Endothelial cell of umbilical vein (primary cell): ENCODE measurements at regions not wholly inside any gene's neighbourhood (a gene's known extent, or its start where the extent isn't known, plus 50 kb on each side); places are given as distances from the start of the nearest gene placed in this dataset.

Source experiments
- BruUV-seq: library from RNA; stranded (reverse); fragments of 400-500 nt; replicated peaks from 2 replicates; lab custom pipeline; 2021; lab: Mats Ljungman, UMichigan
- CTCF ChIA-PET: fragments of 300-600, 350-600 bp; sonication (Branson Sonifier 250); formaldehyde crosslinking; loops from one replicate; lab custom pipeline; 2021; ENCODE audit warnings: antibody characterized with exemption, inconsistent platforms; lab: Charles Lee
- POLR2A ChIA-PET: fragments of 300-600, 350-600 bp; sonication (Branson Sonifier 250); formaldehyde crosslinking; loops from one replicate; lab custom pipeline; 2021; ENCODE audit warnings: antibody characterized with exemption, inconsistent platforms; lab: Charles Lee
- DNase-seq: peaks from one replicate; pipeline ENCODE4 v3.0.0-alpha.2; 2011; ENCODE audit warnings: low read depth, low spot score
- FAIRE-seq: peaks from 2 replicates; lab custom pipeline; 2011; peaks lifted over from hg19 to GRCh38; lab: Jason Lieb, UNC
- H2AFZ ChIP-seq: 2 replicates; pipeline ENCODE4 v1.6.0; 2012; ENCODE audit warnings: low read depth, low read length, control low read depth, inconsistent platforms
- H3K27ac ChIP-seq: 2 replicates; pipeline ENCODE4 v1.5.1; 2011; ENCODE audit warnings: low read depth, mild to moderate bottlenecking, control low read depth, low read length, moderate library complexity; ENCODE audit not compliant: insufficient read depth
- H3K27me3 ChIP-seq, 2 experiments: 2 replicates each; pipeline versions ENCODE4 v1.6.0 to v1.6.1; 2011; ENCODE audit warnings: low read length in 2 of 2, mixed read lengths in 1 of 2; ENCODE audit not compliant: control insufficient read depth in 2 of 2, insufficient read depth in 2 of 2
- H3K36me3 ChIP-seq, 2 experiments: 2 replicates in 1 of 2; 3 replicates in 1 of 2; pipeline ENCODE4 v1.5.1; 2011; ENCODE audit warnings: low read length in 2 of 2, mild to moderate bottlenecking in 1 of 2, moderate library complexity in 1 of 2; ENCODE audit not compliant: control insufficient read depth in 2 of 2, insufficient read depth in 2 of 2; ENCODE audit errors: extremely low read depth in 1 of 2
- H3K4me1 ChIP-seq: 3 replicates; pipeline ENCODE4 v1.5.1; 2011; ENCODE audit warnings: mild to moderate bottlenecking, low read length; ENCODE audit not compliant: control insufficient read depth, insufficient read depth; ENCODE audit errors: extremely low read depth
- H3K4me2 ChIP-seq: 2 replicates; pipeline ENCODE4 v1.6.1; 2011; ENCODE audit warnings: low read length, control low read depth, mixed read lengths; ENCODE audit not compliant: insufficient read depth
- H3K4me3 ChIP-seq, 3 experiments: fragments of 200-600 bp in 1 of 3; sonication (generic), shearing (Covaris generic) in 1 of 3; replicated peaks in 1 of 3; 2 replicates each; pipeline ENCODE4 v1.5.1; 2011 to 2016; ENCODE audit warnings: control low read depth in 3 of 3, low read length in 3 of 3, mild to moderate bottlenecking in 2 of 3, inconsistent platforms in 1 of 3, low read depth in 1 of 3, moderate library complexity in 1 of 3; ENCODE audit not compliant: insufficient read depth in 1 of 3
- H3K79me2 ChIP-seq: 2 replicates; pipeline ENCODE4 v1.6.0; 2012; ENCODE audit warnings: low read length, inconsistent platforms; ENCODE audit not compliant: control insufficient read depth, insufficient read depth
- H3K9ac ChIP-seq: replicated peaks from 2 replicates; pipeline ENCODE3; 2011; ENCODE audit warnings: low read length, control low read depth; ENCODE audit not compliant: insufficient read depth; ENCODE audit errors: extremely low read depth
- H3K9me1 ChIP-seq: replicated peaks from 3 replicates; pipeline ENCODE4 v1.6.0; 2011; ENCODE audit warnings: mild to moderate bottlenecking, low read length; ENCODE audit not compliant: control insufficient read depth, insufficient read depth; ENCODE audit errors: extremely low read depth
- H3K9me3 ChIP-seq: replicated peaks from 2 replicates; pipeline ENCODE4 v1.5.1; 2012; ENCODE audit warnings: low read length, inconsistent platforms; ENCODE audit not compliant: control insufficient read depth, insufficient read depth
- H4K20me1 ChIP-seq: replicated peaks from 2 replicates; pipeline ENCODE3; 2011; ENCODE audit warnings: mild to moderate bottlenecking, low read length; ENCODE audit not compliant: control insufficient read depth, insufficient read depth; ENCODE audit errors: extremely low read depth
- CTCF ChIP-seq, 2 donors: IDR thresholded peaks; 1 replicate in 1 of 2; 2 replicates in 1 of 2; pipeline ENCODE4 v1.5.1; 2011; ENCODE audit warnings: low read length in 2 of 2, mild to moderate bottlenecking in 2 of 2, moderate library complexity in 2 of 2, control low read depth in 1 of 2, inconsistent platforms in 1 of 2, low read depth in 1 of 2; ENCODE audit not compliant: insufficient read depth in 1 of 2; ENCODE audit errors: extremely low read depth in 1 of 2
- EZH2 ChIP-seq: IDR thresholded peaks from 2 replicates; pipeline ENCODE4 v1.6.1; 2012; ENCODE audit warnings: borderline replicate concordance, low read depth, mild to moderate bottlenecking, moderate library complexity, low read length, inconsistent platforms; ENCODE audit not compliant: severe bottlenecking
- FOS ChIP-seq: IDR thresholded peaks from 2 replicates; pipeline ENCODE4 v1.6.1; 2011; ENCODE audit warnings: mild to moderate bottlenecking, low read length, moderate library complexity, borderline replicate concordance; ENCODE audit not compliant: insufficient read depth
- GATA2 ChIP-seq: IDR thresholded peaks from 2 replicates; pipeline ENCODE4 v1.7.0; 2011; ENCODE audit warnings: low read depth, mild to moderate bottlenecking, moderate library complexity, mixed read lengths, low read length; ENCODE audit not compliant: insufficient read length, insufficient read depth
- JUN ChIP-seq: IDR thresholded peaks from 2 replicates; pipeline ENCODE4 v1.6.1; 2011; ENCODE audit warnings: borderline replicate concordance, low read depth; ENCODE audit not compliant: insufficient read length, insufficient read depth
- MYC ChIP-seq: IDR thresholded peaks from one replicate; pipeline ENCODE4 v1.6.1; 2011; ENCODE audit warnings: mild to moderate bottlenecking, low read depth, low read length
- POLR2AphosphoS5 ChIP-seq: IDR thresholded peaks from 2 replicates; pipeline ENCODE4 v1.6.1; 2012; ENCODE audit warnings: low read depth, mild to moderate bottlenecking, control low read depth, low read length, moderate library complexity; ENCODE audit not compliant: insufficient read depth
- dilution Hi-C: fragments of 300-500 bp; cut with MboI; formaldehyde crosslinking; loops from one replicate; pipeline ENCODE4 v1.15.0; 2019; ENCODE audit warnings: low sequenced_read_pairs; ENCODE audit not compliant: extremely low pct_ligation_motif_present
- intact Hi-C: fragments of 100-400 bp; cut with micrococcal nuclease; formaldehyde crosslinking; loops from one replicate; pipeline ENCODE4 v1.10.0; 2022
- TF ChIP-seq, protein P1 (sequence below): IDR thresholded peaks from 2 replicates; pipeline ENCODE4 v1.6.1; 2011; ENCODE audit not compliant: insufficient read depth, insufficient read length

- no peak overlapping the region for H3K4me2 ChIP-seq
- no peak overlapping the region for H2AFZ ChIP-seq
- H3K36me3 ChIP-seq: no peaks in the 10 kb centered on the region
- no peaks in the 10 kb centered on the region for H3K9me3 ChIP-seq
- ChIA-PET POLR2A (no interaction called here), CTCF (no interaction called here)
- H3K4me1 ChIP-seq: no peaks in the 10 kb centered on the region
- H4K20me1 ChIP-seq: no peaks in the 10 kb centered on the region
- H3K27ac ChIP-seq: no peak overlapping the region
- dilution Hi-C loops (no loop called here), intact Hi-C loops (no loop called here)
- BruUV-seq: no TSS peak
- FAIRE-seq (no peak), DNase-seq (no peak)
- no peak overlapping the region for H3K9ac ChIP-seq
- TF ChIP-seq POLR2AphosphoS5: no peak
- TF ChIP-seq GATA2: no peak
- no peak for TF ChIP-seq MYC
- TF ChIP-seq EZH2: no peak
- TF ChIP-seq FOS: no peak
- no peak for TF ChIP-seq JUN
- TF ChIP-seq, protein P1, sequence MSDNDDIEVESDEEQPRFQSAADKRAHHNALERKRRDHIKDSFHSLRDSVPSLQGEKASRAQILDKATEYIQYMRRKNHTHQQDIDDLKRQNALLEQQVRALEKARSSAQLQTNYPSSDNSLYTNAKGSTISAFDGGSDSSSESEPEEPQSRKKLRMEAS: no peak
- TF ChIP-seq CTCF (IDR thresholded peaks at IDR 0.05; ENCODE audit: extremely low read depth in 1 of 2, insufficient read depth in 1 of 2, low read depth in 1 of 2, low read length in 2 of 2): no peak
- H3K79me2 ChIP-seq: no peaks in the 10 kb centered on the region
- H3K9me1 ChIP-seq: no peaks in the 10 kb centered on the region
- peaks cover 0 to 9% of the 10 kb centered on the region in 2 experiments for H3K27me3 ChIP-seq
- H3K4me3 ChIP-seq: no peak overlapping the region
Measured at GRCh38 chr7:50921114-50921813, 138.6 kb upstream of the GRB10 start.
